ENCODE measurements at regions not wholly inside any gene's neighbourhood (a gene's known extent, or its start where the extent isn't known, plus 50 kb on each side); places are given as distances from the start of the nearest gene placed in this dataset.
A peak's percentile ranks its signal among the peaks of the same experiment; 100 is the strongest.
"Not testable (repeated sequence)": the region's sequence is repeated elsewhere in the genome, so short reads cannot be mapped to it uniquely, and the experiment has no call there.

DNA sequence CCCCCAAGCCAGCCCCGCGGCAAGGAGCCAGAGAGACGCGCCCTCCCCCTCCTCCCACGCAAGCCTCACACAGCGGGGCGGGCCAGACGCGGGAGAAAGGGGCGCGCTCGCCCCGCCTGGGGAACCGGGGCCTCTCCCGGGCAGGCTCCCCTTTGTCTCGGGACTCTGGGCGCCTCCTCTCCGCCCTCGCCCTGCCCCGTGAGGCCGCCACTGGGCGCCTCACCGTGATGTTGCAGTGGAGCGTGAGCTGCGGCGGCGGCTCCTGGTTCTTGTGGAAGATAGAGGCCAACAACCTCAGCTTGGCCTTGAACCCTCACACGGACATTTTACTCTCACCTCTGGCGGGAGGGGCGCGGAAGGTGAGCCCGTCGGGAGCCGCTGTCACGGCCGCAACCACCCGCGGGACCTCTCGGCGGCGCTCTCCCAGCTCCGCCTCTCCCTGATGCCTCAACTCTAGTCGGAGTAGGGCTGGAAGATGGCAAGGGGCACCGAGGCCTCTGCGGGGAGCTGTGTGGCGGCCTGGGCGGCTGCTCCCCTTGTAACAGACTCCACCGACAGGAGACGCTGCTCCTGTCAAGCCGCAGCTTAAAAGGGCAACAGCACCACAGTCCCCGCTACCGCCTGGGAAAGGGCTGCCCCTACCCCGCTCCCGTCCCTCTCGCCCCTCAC is 179.2 kb upstream of the ZSCAN2 start:
- DNase-seq (ENCODE audit: low spot score), result peak; percentile 9

DNA sequence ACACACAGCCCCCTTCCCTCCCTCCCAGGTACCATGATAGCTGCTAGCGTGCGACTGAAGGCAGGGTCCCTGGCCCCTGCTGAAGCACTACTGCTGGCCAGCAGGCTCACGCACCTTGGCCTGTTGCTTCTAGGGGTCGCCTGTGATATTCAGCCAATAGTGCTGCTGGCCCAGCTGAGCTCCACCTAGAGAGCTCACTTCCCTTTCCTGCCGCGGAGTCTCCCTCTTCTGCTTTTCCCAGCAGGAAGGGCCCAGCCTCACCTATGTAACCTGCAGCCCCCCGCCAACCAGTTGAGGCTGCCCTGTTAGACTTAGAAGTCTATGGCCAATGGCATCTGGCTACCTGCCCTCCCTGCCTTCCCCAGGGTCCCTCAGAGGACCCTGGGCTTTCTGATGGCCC is 175.5 kb upstream of the ZSCAN2 start:
- DNase-seq (ENCODE audit: low spot score), result peak; percentile 10

DNA sequence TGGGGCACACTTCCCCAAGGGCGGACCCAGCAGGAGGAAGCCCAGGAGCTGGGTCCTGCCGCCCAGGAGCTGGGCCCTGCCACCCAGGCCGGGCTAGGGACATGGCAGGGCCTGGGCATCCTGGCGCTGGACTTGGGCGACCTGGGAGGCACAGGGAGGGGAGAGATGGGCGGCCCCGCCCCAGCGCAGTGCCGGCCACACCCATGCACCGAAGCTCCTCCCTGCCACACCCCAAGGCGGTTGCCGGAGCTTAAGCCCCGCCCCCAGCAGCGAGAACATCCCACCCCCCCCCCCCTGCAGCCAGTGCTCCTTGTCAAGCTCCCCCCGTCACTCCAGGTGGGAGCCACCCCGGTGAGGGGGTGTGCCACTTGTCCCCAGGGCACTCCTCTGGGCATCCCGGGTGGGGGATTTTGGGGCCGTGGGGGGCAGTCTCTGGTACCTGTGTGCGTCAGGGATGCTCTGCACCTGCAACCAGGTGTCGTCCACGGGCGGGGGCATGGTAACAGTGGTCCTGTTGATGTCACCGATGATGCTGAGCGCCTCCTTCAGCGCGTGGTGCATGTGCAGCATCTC is 127.4 kb upstream of the ZSCAN2 start:
- DNase-seq (ENCODE audit: low spot score), result not testable (repeated sequence)

- DNase-seq (ENCODE audit: low spot score), result not testable (repeated sequence)
Measured at GRCh38 chr15:84476364-84477033, 124.3 kb upstream of the ZSCAN2 start.

DNA sequence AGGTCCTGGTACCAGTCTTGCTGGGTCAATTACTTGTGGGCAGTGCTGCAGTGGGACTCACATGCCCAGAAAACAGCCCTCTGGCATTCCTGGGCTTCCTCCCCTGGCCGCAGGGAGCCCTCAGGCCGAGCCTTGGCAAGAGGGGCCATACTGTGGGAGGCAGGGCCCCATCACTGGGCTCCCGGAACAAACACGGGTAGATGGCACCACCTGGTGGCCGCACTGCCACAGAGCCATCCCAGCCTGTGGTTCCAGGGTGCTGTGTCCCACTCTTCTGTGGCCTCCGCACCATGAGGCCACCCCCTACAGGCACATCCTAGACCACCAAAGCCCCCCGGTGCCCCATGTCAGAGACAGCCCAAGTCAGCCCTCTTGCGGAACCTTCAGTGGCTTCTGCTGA is 123.3 kb upstream of the ZSCAN2 start:
- DNase-seq (ENCODE audit: low spot score), result not testable (repeated sequence)

GRCh38 chr15:84480174-84480681 is 120.6 kb upstream of the ZSCAN2 start:
- not testable (repeated sequence) for DNase-seq (ENCODE audit: low spot score)

DNA sequence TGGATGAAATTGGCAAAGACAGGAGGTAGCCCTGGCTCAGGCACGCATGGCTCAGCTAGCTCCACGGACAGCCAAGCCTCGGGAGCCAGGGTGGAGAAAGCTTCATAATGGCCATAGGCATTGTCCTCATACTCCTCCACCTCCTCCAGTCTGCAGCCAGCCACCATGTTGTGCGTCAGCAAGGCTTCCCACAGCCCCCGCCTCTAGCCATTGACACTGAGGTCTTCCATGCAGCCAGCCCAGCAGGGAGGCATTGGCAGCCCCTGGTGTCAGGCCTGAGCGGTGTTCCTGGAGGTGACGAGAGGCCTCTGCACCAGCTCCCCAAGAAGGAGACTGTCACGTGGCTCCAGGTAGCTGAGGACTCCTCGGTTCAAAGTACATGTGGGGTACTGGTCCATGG is 117.0 kb upstream of the ZSCAN2 start:
- DNase-seq (ENCODE audit: low spot score), result peak; percentile 7

DNA sequence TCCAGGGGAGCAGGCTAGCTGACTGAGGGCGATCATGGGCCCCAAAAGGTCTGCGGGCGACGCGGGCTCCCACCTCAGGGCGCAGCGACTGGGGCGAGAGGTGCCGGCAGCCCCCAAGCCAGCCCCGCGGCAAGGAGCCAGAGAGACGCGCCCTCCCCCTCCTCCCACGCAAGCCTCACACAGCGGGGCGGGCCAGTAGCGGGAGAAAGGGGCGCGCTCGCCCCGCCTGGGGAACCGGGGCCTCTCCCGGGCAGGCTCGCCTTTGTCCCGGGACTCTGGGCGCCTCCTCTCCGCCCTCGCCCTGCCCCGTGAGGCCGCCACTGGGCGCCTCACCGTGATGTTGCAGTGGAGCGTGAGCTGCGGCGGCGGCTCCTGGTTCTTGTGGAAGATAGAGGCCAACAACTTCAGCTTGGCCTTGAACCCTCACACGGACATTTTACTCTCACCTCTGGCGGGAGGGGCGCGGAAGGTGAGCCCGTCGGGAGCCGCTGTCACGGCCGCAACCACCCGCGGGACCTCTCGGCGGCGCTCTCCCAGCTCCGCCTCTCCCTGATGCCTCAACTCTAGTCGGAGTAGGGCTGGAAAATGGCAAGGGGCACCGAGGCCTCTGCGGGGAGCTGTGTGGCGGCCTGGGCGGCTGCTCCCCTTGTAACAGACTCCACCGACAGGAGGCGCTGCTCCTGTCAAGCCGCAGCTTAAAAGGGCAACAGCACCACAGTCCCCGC is 100.5 kb upstream of the ZSCAN2 start:
- DNase-seq (ENCODE audit: low spot score), result not testable (repeated sequence)

GRCh38 chr15:84503101-84503500 is 97.7 kb upstream of the ZSCAN2 start:
- not testable (repeated sequence) for DNase-seq (ENCODE audit: low spot score)

- not testable (repeated sequence) for DNase-seq (ENCODE audit: low spot score)
Measured at GRCh38 chr15:84505552-84505951, 95.3 kb upstream of the ZSCAN2 start.

DNA sequence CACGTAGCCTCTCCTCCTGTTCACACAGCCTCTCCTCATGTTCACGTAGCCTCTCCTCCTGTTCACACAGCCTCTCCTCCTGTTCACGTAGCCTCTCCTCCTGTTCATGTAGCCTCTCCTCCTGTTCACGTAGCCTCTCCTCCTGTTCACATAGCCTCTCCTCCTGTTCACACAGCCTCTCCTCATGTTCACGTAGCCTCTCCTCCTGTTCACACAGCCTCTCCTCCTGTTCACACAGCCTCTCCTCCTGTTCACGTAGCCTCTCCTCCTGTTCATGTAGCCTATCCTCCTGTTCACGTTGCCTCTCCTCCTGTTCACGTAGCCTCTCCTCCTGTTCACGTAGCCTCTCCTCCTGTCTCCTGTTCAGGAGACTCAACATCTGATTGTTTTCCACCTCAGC is 88.5 kb upstream of the ZSCAN2 start:
- not testable (repeated sequence) for DNase-seq (ENCODE audit: low spot score)

GRCh38 chr15:84516773-84517172 is 84.0 kb upstream of the ZSCAN2 start:
- DNase-seq (ENCODE audit: low spot score), result not testable (repeated sequence)

DNA sequence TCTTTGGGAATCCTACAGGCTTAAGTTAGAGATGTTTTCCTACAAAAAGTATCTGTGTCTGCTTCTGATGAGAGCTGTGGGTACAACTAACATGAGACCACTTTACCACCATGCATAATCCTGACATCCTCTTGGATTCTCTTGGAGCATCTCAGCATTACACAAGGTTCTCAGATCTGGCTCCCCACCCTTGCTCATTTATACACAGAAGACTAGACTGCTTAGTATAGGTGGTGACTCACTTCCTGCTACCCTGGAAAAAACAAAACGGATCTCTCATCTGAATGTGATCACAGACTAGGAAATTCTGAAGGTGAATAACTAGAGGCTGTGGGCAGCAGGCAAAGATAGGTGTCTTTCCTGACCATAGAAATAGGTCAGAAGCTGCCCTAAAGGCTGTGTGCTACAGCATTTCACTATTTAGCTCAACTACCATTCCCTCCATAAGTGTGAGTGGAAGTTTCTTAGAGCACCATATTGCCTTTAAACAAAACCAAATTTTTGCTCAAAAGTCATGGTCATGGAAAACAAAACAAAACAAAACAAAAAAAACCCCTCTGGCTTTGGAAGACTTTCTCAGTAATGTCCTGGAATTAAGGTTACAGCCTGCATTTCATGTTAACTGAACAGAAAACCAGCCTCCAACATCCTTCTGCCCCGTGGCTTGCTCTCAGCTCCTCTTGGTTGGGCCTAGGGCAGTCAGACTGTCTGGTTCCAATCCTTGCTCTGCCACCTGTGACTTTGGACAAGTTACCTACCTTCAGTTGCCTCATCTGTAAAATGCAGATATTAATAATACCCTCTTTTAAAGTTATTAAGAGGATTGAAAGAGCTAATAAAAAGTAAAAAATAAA is 75.1 kb upstream of the ZSCAN2 start:
- DNase-seq (ENCODE audit: low spot score), result not testable (repeated sequence)

- DNase-seq (ENCODE audit: low spot score), result not testable (repeated sequence)
Measured at GRCh38 chr15:84530751-84531150, 70.1 kb upstream of the ZSCAN2 start.

- DNase-seq (ENCODE audit: low spot score), result not testable (repeated sequence)
Measured at GRCh38 chr15:84531223-84531622, 69.6 kb upstream of the ZSCAN2 start.

DNA sequence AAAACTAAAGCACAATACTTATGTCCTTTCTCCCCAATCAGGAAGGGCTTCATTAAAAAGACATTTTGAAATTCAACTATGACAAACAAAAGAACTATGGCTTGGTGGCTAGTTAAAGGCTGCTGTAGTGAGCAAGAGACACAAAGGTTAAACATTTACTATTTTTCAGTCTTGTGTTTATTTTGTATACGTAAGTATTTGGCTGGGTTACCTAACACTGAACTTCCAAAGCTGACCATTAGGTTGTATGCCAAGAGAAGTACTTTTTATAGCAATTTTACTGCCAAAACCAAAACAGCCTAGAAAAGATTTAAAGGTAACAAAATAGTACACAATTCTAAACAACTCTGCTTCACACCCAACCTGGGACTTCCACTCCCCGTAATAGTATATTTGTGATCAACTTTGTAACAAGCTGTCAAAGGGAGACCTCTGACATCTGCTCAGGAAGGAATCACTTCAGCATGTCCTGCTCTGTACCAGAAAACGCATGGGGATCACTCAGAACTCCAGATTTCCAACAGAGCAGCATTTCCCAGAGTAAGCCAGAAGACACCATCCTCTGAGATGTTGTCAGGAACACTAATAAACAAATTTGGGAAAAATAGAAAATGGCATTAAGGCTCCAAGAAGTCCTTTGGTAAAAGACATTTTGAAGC is 69.0 kb upstream of the ZSCAN2 start:
- DNase-seq (ENCODE audit: low spot score), result not testable (repeated sequence)

GRCh38 chr15:84533705-84534104 is 67.1 kb upstream of the ZSCAN2 start:
- not testable (repeated sequence) for DNase-seq (ENCODE audit: low spot score)

GRCh38 chr15:84534561-84535235 is 66.1 kb upstream of the ZSCAN2 start:
- DNase-seq (ENCODE audit: low spot score), result not testable (repeated sequence)

- not testable (repeated sequence) for DNase-seq (ENCODE audit: low spot score)
Measured at GRCh38 chr15:84536181-84536580, 64.6 kb upstream of the ZSCAN2 start.

DNA sequence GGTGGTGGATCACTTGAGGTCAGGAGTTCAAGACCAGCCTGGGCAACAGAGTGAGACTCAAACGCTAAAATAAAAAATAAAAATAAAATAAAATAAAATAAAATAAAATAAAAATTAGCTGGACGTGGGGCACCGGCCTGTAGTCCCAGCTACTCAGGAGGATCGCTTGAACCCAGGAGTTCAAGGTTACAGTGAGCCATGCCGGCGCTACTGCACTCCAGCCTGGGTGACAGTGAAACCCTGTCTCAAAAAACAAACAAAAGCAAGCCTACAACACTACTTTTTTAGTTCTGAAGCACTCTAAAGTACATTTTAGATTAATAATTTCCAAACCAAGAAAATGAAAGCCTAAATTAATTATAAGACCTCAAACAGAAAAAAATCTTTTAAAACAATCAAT is 56.2 kb upstream of the ZSCAN2 start:
- DNase-seq (ENCODE audit: low spot score), result not testable (repeated sequence)
